ENCODE measurements at regions not wholly inside any gene's neighbourhood (a gene's known extent, or its start where the extent isn't known, plus 50 kb on each side); places are given as distances from the start of the nearest gene placed in this dataset.

DNA sequence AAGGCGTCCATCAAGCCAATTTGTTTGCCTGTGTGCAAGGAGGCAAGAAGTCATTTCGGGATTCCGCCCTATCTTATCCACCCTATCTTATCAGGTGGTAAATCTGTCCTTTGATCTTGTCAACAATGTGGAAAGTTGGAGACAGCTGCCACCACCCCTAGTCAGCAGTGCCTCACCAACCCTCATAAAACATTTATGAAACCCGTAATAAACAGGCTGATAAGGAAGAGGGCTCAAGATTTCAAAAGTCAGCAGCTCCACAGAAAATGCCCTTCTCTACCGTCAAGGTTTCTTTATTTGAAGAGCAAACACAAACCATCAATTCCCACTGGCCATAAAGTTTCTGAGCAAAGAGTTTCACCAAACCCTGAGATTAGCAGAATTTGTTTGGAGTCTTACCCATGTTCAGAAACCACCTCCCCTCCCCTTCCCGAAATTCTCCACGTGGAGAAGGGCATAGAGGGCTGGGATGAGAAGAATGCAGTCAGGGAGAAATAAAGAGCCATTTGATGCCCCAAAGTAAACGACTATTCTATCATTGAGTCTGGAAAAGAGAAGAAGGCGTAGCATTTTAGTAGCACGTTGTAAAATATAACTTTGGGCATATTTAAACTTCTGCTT is 196.0 kb upstream of the GPR12 start:
- TF ChIP-seq POLR2AphosphoS5 (IDR thresholded peaks at IDR 0.05): no peak
- TF ChIP-seq, protein P1, sequence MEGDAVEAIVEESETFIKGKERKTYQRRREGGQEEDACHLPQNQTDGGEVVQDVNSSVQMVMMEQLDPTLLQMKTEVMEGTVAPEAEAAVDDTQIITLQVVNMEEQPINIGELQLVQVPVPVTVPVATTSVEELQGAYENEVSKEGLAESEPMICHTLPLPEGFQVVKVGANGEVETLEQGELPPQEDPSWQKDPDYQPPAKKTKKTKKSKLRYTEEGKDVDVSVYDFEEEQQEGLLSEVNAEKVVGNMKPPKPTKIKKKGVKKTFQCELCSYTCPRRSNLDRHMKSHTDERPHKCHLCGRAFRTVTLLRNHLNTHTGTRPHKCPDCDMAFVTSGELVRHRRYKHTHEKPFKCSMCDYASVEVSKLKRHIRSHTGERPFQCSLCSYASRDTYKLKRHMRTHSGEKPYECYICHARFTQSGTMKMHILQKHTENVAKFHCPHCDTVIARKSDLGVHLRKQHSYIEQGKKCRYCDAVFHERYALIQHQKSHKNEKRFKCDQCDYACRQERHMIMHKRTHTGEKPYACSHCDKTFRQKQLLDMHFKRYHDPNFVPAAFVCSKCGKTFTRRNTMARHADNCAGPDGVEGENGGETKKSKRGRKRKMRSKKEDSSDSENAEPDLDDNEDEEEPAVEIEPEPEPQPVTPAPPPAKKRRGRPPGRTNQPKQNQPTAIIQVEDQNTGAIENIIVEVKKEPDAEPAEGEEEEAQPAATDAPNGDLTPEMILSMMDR (IDR thresholded peaks at IDR 0.05): no peak
- TF ChIP-seq POLR2A (IDR thresholded peaks at IDR 0.05): no peak
- no peak for TF ChIP-seq EP300 (IDR thresholded peaks at IDR 0.05)

Data from gastroesophageal sphincter (tissue), 3 donors.